HG03280 (cell line): ENCODE measurements at regions not wholly inside any gene's neighbourhood (a gene's known extent, or its start where the extent isn't known, plus 50 kb on each side); places are given as distances from the start of the nearest gene placed in this dataset.

ENCODE experiments used
- ATAC-seq: cut with Tn5 transposase; IDR thresholded peaks from one replicate; pipeline ENCODE4 v1.9.1; 2021; ENCODE audit warnings: mild to moderate bottlenecking, moderate library complexity; ENCODE audit not compliant: unreplicated experiment

GRCh38 chr13:68369739-68370138 lies 1139.6 kb upstream of the PCDH9 start:
- no peak for ATAC-seq

GRCh38 chr13:68368922-68369321 lies 1138.8 kb upstream of the PCDH9 start:
- no peak for ATAC-seq

- no peak for ATAC-seq
Measured at GRCh38 chr13:68359105-68359504, 1129.0 kb upstream of the PCDH9 start.

GRCh38 chr13:68358294-68358705 lies 1128.2 kb upstream of the PCDH9 start:
- ATAC-seq: no peak

GRCh38 chr13:68350554-68350953 lies 1120.4 kb upstream of the PCDH9 start:
- no peak for ATAC-seq

GRCh38 chr13:68347220-68347619 lies 1117.1 kb upstream of the PCDH9 start:
- no peak for ATAC-seq

- no peak for ATAC-seq
Measured at GRCh38 chr13:68345963-68346531, 1115.9 kb upstream of the PCDH9 start.

- no peak for ATAC-seq
Measured at GRCh38 chr13:68323124-68323523, 1093.0 kb upstream of the PCDH9 start.

GRCh38 chr13:68319384-68319783 lies 1089.2 kb upstream of the PCDH9 start:
- no peak for ATAC-seq

- no peak for ATAC-seq
Measured at GRCh38 chr13:68304286-68304893, 1074.3 kb upstream of the PCDH9 start.

- no peak for ATAC-seq
Measured at GRCh38 chr13:68293631-68294030, 1063.5 kb upstream of the PCDH9 start.

GRCh38 chr13:68292601-68293000 lies 1062.5 kb upstream of the PCDH9 start:
- ATAC-seq: no peak

- no peak for ATAC-seq
Measured at GRCh38 chr13:68291595-68291994, 1061.5 kb upstream of the PCDH9 start.

- ATAC-seq: no peak
Measured at GRCh38 chr13:68275758-68276157, 1045.6 kb upstream of the PCDH9 start.

GRCh38 chr13:68272652-68273051 lies 1042.5 kb upstream of the PCDH9 start:
- ATAC-seq: no peak

GRCh38 chr13:68264692-68265091 lies 1034.6 kb upstream of the PCDH9 start:
- ATAC-seq: no peak

GRCh38 chr13:68261105-68261504 lies 1031.0 kb upstream of the PCDH9 start:
- ATAC-seq: no peak

- ATAC-seq: no peak
Measured at GRCh38 chr13:68257111-68257842, 1027.1 kb upstream of the PCDH9 start.

GRCh38 chr13:68254151-68254550 lies 1024.0 kb upstream of the PCDH9 start:
- ATAC-seq: no peak

GRCh38 chr13:68234274-68234673 lies 1004.1 kb upstream of the PCDH9 start:
- no peak for ATAC-seq

- ATAC-seq: no peak
Measured at GRCh38 chr13:68232351-68233130, 1002.4 kb upstream of the PCDH9 start.
